Caco-2 (cell line): ENCODE measurements at regions not wholly inside any gene's neighbourhood (a gene's known extent, or its start where the extent isn't known, plus 50 kb on each side); places are given as distances from the start of the nearest gene placed in this dataset.

Experiments
- BruUV-seq: library from RNA; stranded (reverse); fragments of 400-500 nt; replicated peaks from 2 replicates; lab custom pipeline; 2021; lab: Mats Ljungman, UMichigan
- CTCF ChIA-PET: fragments of 300-600 bp; sonication (Branson Sonifier 250); formaldehyde crosslinking; loops from one replicate; lab custom pipeline; 2022; ENCODE audit warnings: antibody characterized with exemption; lab: Charles Lee
- POLR2A ChIA-PET: fragments of 300-600 bp; sonication (Branson Sonifier 250); formaldehyde crosslinking; loops from one replicate; lab custom pipeline; 2022; ENCODE audit warnings: antibody characterized with exemption; lab: Charles Lee
- DNase-seq, 2 experiments: peaks; one replicate each; pipeline versions ENCODE4 v3.0.0 to v3.0.0-alpha.2; 2020 to 2022
- H3K27me3 ChIP-seq: replicated peaks from 2 replicates; pipeline ENCODE4 v1.6.0; 2011; ENCODE audit warnings: low read length; ENCODE audit not compliant: control insufficient read depth, insufficient read depth
- H3K36me3 ChIP-seq: 2 replicates; pipeline ENCODE4 v1.5.1; 2011; ENCODE audit warnings: low read length; ENCODE audit not compliant: control insufficient read depth, insufficient read depth
- H3K4me1 ChIP-seq: fragments of 250-450 bp; sonication (Bioruptor Pico); 2 replicates; pipeline ENCODE4 v1.5.1; 2020; ENCODE audit warnings: mild to moderate bottlenecking
- H3K4me3 ChIP-seq: 2 replicates; pipeline ENCODE4 v1.5.1; 2011; ENCODE audit warnings: low read depth, mild to moderate bottlenecking, control low read depth, low read length
- H3K9me3 ChIP-seq: fragments of 250-450 bp; sonication (Bioruptor Pico); 2 replicates; pipeline ENCODE4 v1.5.1; 2020; ENCODE audit warnings: mild to moderate bottlenecking, moderate library complexity
- H3K27ac Mint-ChIP-seq: one replicate; pipeline ENCODE4 v1.8.0; 2022; ENCODE audit warnings: mixed read lengths; ENCODE audit not compliant: unreplicated experiment
- H3K27me3 Mint-ChIP-seq: one replicate; pipeline ENCODE4 v1.8.0; 2022; ENCODE audit warnings: mixed read lengths; ENCODE audit not compliant: insufficient read depth, unreplicated experiment
- H3K36me3 Mint-ChIP-seq: one replicate; pipeline ENCODE4 v1.8.0; 2022; ENCODE audit warnings: mild to moderate bottlenecking, mixed read lengths; ENCODE audit not compliant: insufficient read depth, unreplicated experiment
- H3K4me1 Mint-ChIP-seq: one replicate; pipeline ENCODE4 v1.8.0; 2022; ENCODE audit warnings: low read depth, mixed read lengths; ENCODE audit not compliant: unreplicated experiment
- H3K4me3 Mint-ChIP-seq: one replicate; pipeline ENCODE4 v1.8.0; 2022; ENCODE audit warnings: mild to moderate bottlenecking, moderate library complexity, mixed read lengths; ENCODE audit not compliant: unreplicated experiment
- H3K9me3 Mint-ChIP-seq: one replicate; pipeline ENCODE4 v1.8.0; 2022; ENCODE audit warnings: mixed read lengths; ENCODE audit not compliant: unreplicated experiment
- intact Hi-C: fragments of 100-400 bp; cut with micrococcal nuclease; formaldehyde crosslinking; loops from one replicate; pipeline ENCODE4 v1.10.0; 2022; ENCODE audit not compliant: unreplicated experiment
- TF ChIP-seq, protein P1 (sequence below), 2 experiments: fragments of 200-600 bp in 1 of 2; IDR thresholded peaks; 1 replicate in 1 of 2; 2 replicates in 1 of 2; pipeline versions ENCODE4 v1.5.1 to v1.8.0; 2011 to 2022; ENCODE audit warnings: antibody characterized with exemption in 1 of 2, control low read depth in 1 of 2, inconsistent platforms in 1 of 2, low read depth in 1 of 2, low read length in 1 of 2, mild to moderate bottlenecking in 1 of 2, moderate library complexity in 1 of 2; ENCODE audit not compliant: insufficient read depth in 1 of 2, severe bottlenecking in 1 of 2, unreplicated experiment in 1 of 2

- intact Hi-C loops = no loop called here
- Mint-ChIP-seq H3K36me3 (no peaks in the 10 kb centered on the region), H3K27me3 (no peaks in the 10 kb centered on the region), H3K27ac (no peak overlapping the region), H3K4me1 (no peaks in the 10 kb centered on the region), H3K9me3 (peaks cover 23% of the 10 kb centered on the region), H3K4me3 (no peak overlapping the region)
- ChIA-PET POLR2A (no interaction called here), CTCF (no interaction called here)
- Histone ChIP-seq H3K27me3 (no peaks in the 10 kb centered on the region), H3K4me1 (no peaks in the 10 kb centered on the region), H3K9me3 (no peaks in the 10 kb centered on the region), H3K36me3 (no peaks in the 10 kb centered on the region), H3K4me3 (no peak overlapping the region)
- no peak for DNase-seq
- no TSS peak for BruUV-seq
- TF ChIP-seq, protein P1, sequence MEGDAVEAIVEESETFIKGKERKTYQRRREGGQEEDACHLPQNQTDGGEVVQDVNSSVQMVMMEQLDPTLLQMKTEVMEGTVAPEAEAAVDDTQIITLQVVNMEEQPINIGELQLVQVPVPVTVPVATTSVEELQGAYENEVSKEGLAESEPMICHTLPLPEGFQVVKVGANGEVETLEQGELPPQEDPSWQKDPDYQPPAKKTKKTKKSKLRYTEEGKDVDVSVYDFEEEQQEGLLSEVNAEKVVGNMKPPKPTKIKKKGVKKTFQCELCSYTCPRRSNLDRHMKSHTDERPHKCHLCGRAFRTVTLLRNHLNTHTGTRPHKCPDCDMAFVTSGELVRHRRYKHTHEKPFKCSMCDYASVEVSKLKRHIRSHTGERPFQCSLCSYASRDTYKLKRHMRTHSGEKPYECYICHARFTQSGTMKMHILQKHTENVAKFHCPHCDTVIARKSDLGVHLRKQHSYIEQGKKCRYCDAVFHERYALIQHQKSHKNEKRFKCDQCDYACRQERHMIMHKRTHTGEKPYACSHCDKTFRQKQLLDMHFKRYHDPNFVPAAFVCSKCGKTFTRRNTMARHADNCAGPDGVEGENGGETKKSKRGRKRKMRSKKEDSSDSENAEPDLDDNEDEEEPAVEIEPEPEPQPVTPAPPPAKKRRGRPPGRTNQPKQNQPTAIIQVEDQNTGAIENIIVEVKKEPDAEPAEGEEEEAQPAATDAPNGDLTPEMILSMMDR (IDR thresholded peaks at IDR 0.05; ENCODE audit: insufficient read depth in 1 of 2, low read depth in 1 of 2, low read length in 1 of 2, severe bottlenecking in 1 of 2, unreplicated experiment in 1 of 2) = no peak
Observed at GRCh38 chr18:27549335-27550039, 364.4 kb upstream of the CHST9 start.

GRCh38 chr18:27546991-27547390 is 361.9 kb upstream of the CHST9 start:
- no peak overlapping the region for H3K27ac Mint-ChIP-seq
- Histone ChIP-seq H3K27me3 (no peaks in the 10 kb centered on the region), H3K9me3 (no peaks in the 10 kb centered on the region), H3K36me3 (no peaks in the 10 kb centered on the region), H3K4me1 (no peaks in the 10 kb centered on the region), H3K4me3 (no peak overlapping the region)
- no peaks in the 10 kb centered on the region for H3K4me1 Mint-ChIP-seq
- CTCF ChIA-PET = no interaction called here
- H3K36me3 Mint-ChIP-seq = no peaks in the 10 kb centered on the region
- intact Hi-C loops = no loop called here
- peaks cover 23% of the 10 kb centered on the region for H3K9me3 Mint-ChIP-seq
- POLR2A ChIA-PET = no interaction called here
- no peak overlapping the region for H3K4me3 Mint-ChIP-seq
- no peak for DNase-seq
- TF ChIP-seq, protein P1 (IDR thresholded peaks at IDR 0.05; ENCODE audit: insufficient read depth in 1 of 2, low read depth in 1 of 2, low read length in 1 of 2, severe bottlenecking in 1 of 2, unreplicated experiment in 1 of 2) = no peak
- H3K27me3 Mint-ChIP-seq = no peaks in the 10 kb centered on the region
- no TSS peak for BruUV-seq

DNA sequence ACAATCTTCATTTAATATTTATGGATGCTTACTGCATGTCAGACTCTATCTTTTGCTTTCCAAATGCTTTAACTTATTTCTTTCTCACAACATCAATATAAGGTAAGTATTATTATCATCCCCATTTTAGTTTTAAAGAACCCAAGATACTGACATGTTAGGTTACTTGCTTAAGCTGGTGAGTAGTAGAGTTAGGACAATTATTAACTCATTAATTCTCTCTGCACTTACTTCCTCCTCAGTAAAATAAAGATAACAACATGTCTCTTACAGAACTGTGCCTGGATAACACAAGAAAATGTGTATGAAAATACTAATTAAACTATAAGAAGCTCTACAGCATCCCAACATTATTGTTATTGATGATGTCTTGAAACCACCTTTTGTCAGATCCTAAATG is 359.1 kb upstream of the CHST9 start:
- ChIA-PET POLR2A (no interaction called here), CTCF (no interaction called here)
- H3K9me3 ChIP-seq = no peaks in the 10 kb centered on the region

More for the DNA sequence above, 359.1 kb upstream of the CHST9 start:
- peaks cover 2% of the 10 kb centered on the region for H3K9me3 Mint-ChIP-seq
- DNase-seq = no peak
- BruUV-seq = no TSS peak
- Histone ChIP-seq H3K4me1 (no peaks in the 10 kb centered on the region), H3K36me3 (no peaks in the 10 kb centered on the region), H3K4me3 (no peak overlapping the region), H3K27me3 (no peaks in the 10 kb centered on the region)
- intact Hi-C loops = no loop called here
- no peaks in the 10 kb centered on the region for H3K36me3 Mint-ChIP-seq
- H3K4me3 Mint-ChIP-seq = no peak overlapping the region
- TF ChIP-seq, protein P1 (IDR thresholded peaks at IDR 0.05; ENCODE audit: insufficient read depth in 1 of 2, low read depth in 1 of 2, low read length in 1 of 2, severe bottlenecking in 1 of 2, unreplicated experiment in 1 of 2) = no peak
- H3K4me1 Mint-ChIP-seq = no peaks in the 10 kb centered on the region
- no peak overlapping the region for H3K27ac Mint-ChIP-seq
- H3K27me3 Mint-ChIP-seq = no peaks in the 10 kb centered on the region
